GM10248 (cell line): ENCODE measurements at regions not wholly inside any gene's neighbourhood (a gene's known extent, or its start where the extent isn't known, plus 50 kb on each side); places are given as distances from the start of the nearest gene placed in this dataset.

ENCODE experiments used
- CTCF ChIA-PET: fragments of 300-600 bp; sonication (Branson Sonifier 250); formaldehyde crosslinking; extraction: SDS; loops from one replicate; lab custom pipeline; 2021; ENCODE audit warnings: antibody characterized with exemption; lab: Yijun Ruan, JAX
- POLR2A ChIA-PET: fragments of 350-650 bp; sonication (Branson Sonifier 250); formaldehyde crosslinking; extraction: SDS; loops from one replicate; lab custom pipeline; 2020; ENCODE audit warnings: antibody characterized with exemption; lab: Yijun Ruan, JAX
- DNase-seq: peaks from one replicate; pipeline ENCODE4 v3.0.0; 2012; ENCODE audit errors: extremely low spot score
- CTCF ChIP-seq: IDR thresholded peaks from 2 replicates; pipeline ENCODE4 v1.5.1; 2012; ENCODE audit warnings: mild to moderate bottlenecking, low read depth; ENCODE audit errors: extremely low read depth, missing control alignments, control extremely low read depth

- ChIA-PET CTCF (interaction anchor here (1.2 to 4.3 kb wide), 3 partner anchors 7 to 34 kb away, joined by 3 to 47 read pairs (median 3); no protein-coding TSS in a partner anchor), POLR2A (no interaction called here)
- no peak for DNase-seq
- no peak for TF ChIP-seq CTCF
Observed at GRCh38 chr5:88657136-88657535, 225.8 kb downstream of the MEF2C start.

GRCh38 chr5:88656221-88656950 lies 226.6 kb downstream of the MEF2C start:
- no peak for TF ChIP-seq CTCF
- POLR2A ChIA-PET: no interaction called here
- CTCF ChIA-PET: interaction anchor here (1.3 to 1.4 kb wide), 2 partner anchors 24 to 35 kb away, joined by 3 read pairs; no protein-coding TSS in a partner anchor
- DNase-seq: no peak

- POLR2A ChIA-PET: no interaction called here
- no peak for DNase-seq
Observed at GRCh38 chr5:88653471-88653870, 229.5 kb downstream of the MEF2C start.

GRCh38 chr5:88647901-88648300 lies 235.1 kb downstream of the MEF2C start:
- ChIA-PET POLR2A (no interaction called here), CTCF (interaction anchor here (1.1 to 1.6 kb wide), 2 partner anchors 12 to 46 kb away, joined by 3 to 5 read pairs; no protein-coding TSS in a partner anchor)

More at GRCh38 chr5:88653471-88653870, 229.5 kb downstream of the MEF2C start:
- TF ChIP-seq CTCF: no peak
- CTCF ChIA-PET: no interaction called here

GRCh38 chr5:88646866-88647265 lies 236.1 kb downstream of the MEF2C start:
- DNase-seq: no peak
- ChIA-PET POLR2A (no interaction called here), CTCF (interaction anchor here (1.1 to 1.6 kb wide), 2 partner anchors 13 to 45 kb away, joined by 3 to 5 read pairs; no protein-coding TSS in a partner anchor)
- no peak for TF ChIP-seq CTCF

More at GRCh38 chr5:88647901-88648300, 235.1 kb downstream of the MEF2C start:
- DNase-seq: no peak
- no peak for TF ChIP-seq CTCF

GRCh38 chr5:88644676-88645075 lies 238.3 kb downstream of the MEF2C start:
- ChIA-PET CTCF (no interaction called here), POLR2A (no interaction called here)
- no peak for DNase-seq
- no peak for TF ChIP-seq CTCF
